ENCODE measurements at regions not wholly inside any gene's neighbourhood (a gene's known extent, or its start where the extent isn't known, plus 50 kb on each side); places are given as distances from the start of the nearest gene placed in this dataset.
"Not testable (repeated sequence)": the region's sequence is repeated elsewhere in the genome, so short reads cannot be mapped to it uniquely, and the experiment has no call there.

DNA sequence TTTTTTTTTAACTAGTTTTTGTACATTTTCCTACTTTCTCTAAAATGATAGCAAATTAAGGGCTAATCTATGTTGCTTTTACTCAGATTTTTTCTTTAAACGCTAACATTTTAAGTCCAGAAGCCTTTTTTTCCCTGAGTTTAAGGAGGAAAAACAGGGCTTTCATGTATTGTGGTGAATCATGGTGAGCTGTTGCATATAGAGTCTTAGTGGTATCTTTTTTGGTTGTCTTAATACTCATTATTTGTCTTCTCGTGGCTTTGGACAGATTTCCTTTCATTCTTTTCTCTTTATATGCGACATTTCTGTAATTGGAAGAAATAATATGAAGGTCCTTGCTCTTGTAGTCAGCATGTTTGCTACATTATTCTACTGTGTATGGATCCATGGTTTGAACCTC lies 1015.6 kb downstream of the PLA2G4A start:
- H3K4me2 ChIP-seq (ENCODE audit: low read length): no peak overlapping the region
- TF ChIP-seq EZH2 (IDR thresholded peaks at IDR 0.05; ENCODE audit: borderline replicate concordance, low read length): no peak
- TF ChIP-seq, protein P1, sequence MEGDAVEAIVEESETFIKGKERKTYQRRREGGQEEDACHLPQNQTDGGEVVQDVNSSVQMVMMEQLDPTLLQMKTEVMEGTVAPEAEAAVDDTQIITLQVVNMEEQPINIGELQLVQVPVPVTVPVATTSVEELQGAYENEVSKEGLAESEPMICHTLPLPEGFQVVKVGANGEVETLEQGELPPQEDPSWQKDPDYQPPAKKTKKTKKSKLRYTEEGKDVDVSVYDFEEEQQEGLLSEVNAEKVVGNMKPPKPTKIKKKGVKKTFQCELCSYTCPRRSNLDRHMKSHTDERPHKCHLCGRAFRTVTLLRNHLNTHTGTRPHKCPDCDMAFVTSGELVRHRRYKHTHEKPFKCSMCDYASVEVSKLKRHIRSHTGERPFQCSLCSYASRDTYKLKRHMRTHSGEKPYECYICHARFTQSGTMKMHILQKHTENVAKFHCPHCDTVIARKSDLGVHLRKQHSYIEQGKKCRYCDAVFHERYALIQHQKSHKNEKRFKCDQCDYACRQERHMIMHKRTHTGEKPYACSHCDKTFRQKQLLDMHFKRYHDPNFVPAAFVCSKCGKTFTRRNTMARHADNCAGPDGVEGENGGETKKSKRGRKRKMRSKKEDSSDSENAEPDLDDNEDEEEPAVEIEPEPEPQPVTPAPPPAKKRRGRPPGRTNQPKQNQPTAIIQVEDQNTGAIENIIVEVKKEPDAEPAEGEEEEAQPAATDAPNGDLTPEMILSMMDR (IDR thresholded peaks at IDR 0.05; ENCODE audit: low read length): no peak
- no peaks in the 10 kb centered on the region for H3K36me3 ChIP-seq (ENCODE audit: insufficient read depth, low read length)
- no peaks in the 10 kb centered on the region for H3K27me3 ChIP-seq (ENCODE audit: insufficient read depth, low read length)
- H3K9me2 ChIP-seq (ENCODE audit: low read depth, low read length): no peaks in the 10 kb centered on the region
- no peaks in the 10 kb centered on the region for H4K20me1 ChIP-seq (ENCODE audit: insufficient read depth, low read length)
- no peak overlapping the region for H3K9ac ChIP-seq (ENCODE audit: low read length)
- H3K4me3 ChIP-seq (ENCODE audit: low read depth, low read length, poor library complexity, severe bottlenecking): no peak overlapping the region
- H3K9me3 ChIP-seq (ENCODE audit: low read length): no peaks in the 10 kb centered on the region
- H3K79me2 ChIP-seq (ENCODE audit: insufficient read depth, low read length): no peaks in the 10 kb centered on the region
- no peaks in the 10 kb centered on the region for H3K4me1 ChIP-seq (ENCODE audit: insufficient read depth, low read length, severe bottlenecking)
- H3F3A ChIP-seq (ENCODE audit: insufficient read depth, low read length): no peaks in the 10 kb centered on the region
- no peak overlapping the region for H2AFZ ChIP-seq (ENCODE audit: low read length)
- H3K27ac ChIP-seq (ENCODE audit: low read depth, low read length, poor library complexity, severe bottlenecking): no peak overlapping the region

DNA sequence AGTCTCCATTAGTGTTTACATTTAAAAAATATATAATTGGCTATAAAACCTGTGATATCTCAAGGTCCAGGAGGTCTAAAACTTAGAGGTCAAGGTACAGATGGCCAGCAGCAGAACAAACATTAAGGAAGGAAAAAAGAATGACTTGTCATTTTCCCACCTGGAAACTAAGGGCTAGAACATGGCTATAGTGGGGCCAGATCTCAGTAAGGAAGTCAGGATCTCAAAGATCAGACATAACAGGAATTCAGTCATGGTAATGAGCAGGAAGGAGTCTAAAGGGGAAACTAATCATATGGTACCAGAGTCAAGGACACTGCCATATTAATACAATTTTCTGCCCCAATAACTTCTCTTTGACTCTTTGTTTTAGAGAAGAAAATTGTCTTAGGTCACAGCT lies 1018.8 kb downstream of the PLA2G4A start:
- TF ChIP-seq EZH2 (IDR thresholded peaks at IDR 0.05; ENCODE audit: borderline replicate concordance, low read length): no peak
- TF ChIP-seq, protein P1 (IDR thresholded peaks at IDR 0.05; ENCODE audit: low read length): no peak
- no peak overlapping the region for H3K4me3 ChIP-seq (ENCODE audit: low read depth, low read length, poor library complexity, severe bottlenecking)

DNA sequence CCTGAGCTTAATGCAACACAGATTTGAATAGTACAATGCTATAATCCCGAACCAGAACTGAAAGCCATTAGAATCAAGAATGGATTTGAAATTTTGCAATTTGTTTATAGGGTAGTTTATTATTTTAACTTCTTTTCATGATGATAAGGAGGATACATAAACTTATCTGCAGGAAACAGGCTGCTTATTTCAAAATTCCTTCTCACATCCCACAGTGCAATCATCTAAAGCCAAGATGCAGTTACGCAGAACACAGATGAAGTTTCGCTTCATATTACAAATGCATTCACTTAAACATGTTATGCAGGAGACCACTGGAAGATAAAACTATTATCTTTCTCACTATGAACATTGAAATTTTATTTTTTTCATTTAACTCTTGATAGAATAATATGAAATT lies 1019.6 kb downstream of the PLA2G4A start:
- Histone ChIP-seq H3K9me3 (ENCODE audit: low read length) (no peaks in the 10 kb centered on the region), H3K79me2 (ENCODE audit: insufficient read depth, low read length) (no peaks in the 10 kb centered on the region), H3K27me3 (ENCODE audit: insufficient read depth, low read length) (no peaks in the 10 kb centered on the region), H3K27ac (ENCODE audit: low read depth, low read length, poor library complexity, severe bottlenecking) (no peak overlapping the region), H3K4me2 (ENCODE audit: low read length) (no peak overlapping the region), H3K9me2 (ENCODE audit: low read depth, low read length) (no peaks in the 10 kb centered on the region), H3K36me3 (ENCODE audit: insufficient read depth, low read length) (no peaks in the 10 kb centered on the region), H3K4me1 (ENCODE audit: insufficient read depth, low read length, severe bottlenecking) (no peaks in the 10 kb centered on the region), H3K4me3 (ENCODE audit: low read depth, low read length, poor library complexity, severe bottlenecking) (no peak overlapping the region), H3F3A (ENCODE audit: insufficient read depth, low read length) (no peaks in the 10 kb centered on the region), H4K20me1 (ENCODE audit: insufficient read depth, low read length) (no peaks in the 10 kb centered on the region), H2AFZ (ENCODE audit: low read length) (no peak overlapping the region), H3K9ac (ENCODE audit: low read length) (no peak overlapping the region)
- TF ChIP-seq EZH2 (IDR thresholded peaks at IDR 0.05; ENCODE audit: borderline replicate concordance, low read length): no peak

More for the DNA sequence above, 1018.8 kb downstream of the PLA2G4A start:
- no peaks in the 10 kb centered on the region for H3K9me2 ChIP-seq (ENCODE audit: low read depth, low read length)
- H3K4me2 ChIP-seq (ENCODE audit: low read length): no peak overlapping the region
- H3K79me2 ChIP-seq (ENCODE audit: insufficient read depth, low read length): no peaks in the 10 kb centered on the region
- H3K27ac ChIP-seq (ENCODE audit: low read depth, low read length, poor library complexity, severe bottlenecking): no peak overlapping the region
- H3K27me3 ChIP-seq (ENCODE audit: insufficient read depth, low read length): no peaks in the 10 kb centered on the region
- no peaks in the 10 kb centered on the region for H3K9me3 ChIP-seq (ENCODE audit: low read length)
- H4K20me1 ChIP-seq (ENCODE audit: insufficient read depth, low read length): no peaks in the 10 kb centered on the region
- no peaks in the 10 kb centered on the region for H3K36me3 ChIP-seq (ENCODE audit: insufficient read depth, low read length)
- H3K9ac ChIP-seq (ENCODE audit: low read length): no peak overlapping the region
- H2AFZ ChIP-seq (ENCODE audit: low read length): no peak overlapping the region
- H3K4me1 ChIP-seq (ENCODE audit: insufficient read depth, low read length, severe bottlenecking): no peaks in the 10 kb centered on the region
- H3F3A ChIP-seq (ENCODE audit: insufficient read depth, low read length): no peaks in the 10 kb centered on the region

DNA sequence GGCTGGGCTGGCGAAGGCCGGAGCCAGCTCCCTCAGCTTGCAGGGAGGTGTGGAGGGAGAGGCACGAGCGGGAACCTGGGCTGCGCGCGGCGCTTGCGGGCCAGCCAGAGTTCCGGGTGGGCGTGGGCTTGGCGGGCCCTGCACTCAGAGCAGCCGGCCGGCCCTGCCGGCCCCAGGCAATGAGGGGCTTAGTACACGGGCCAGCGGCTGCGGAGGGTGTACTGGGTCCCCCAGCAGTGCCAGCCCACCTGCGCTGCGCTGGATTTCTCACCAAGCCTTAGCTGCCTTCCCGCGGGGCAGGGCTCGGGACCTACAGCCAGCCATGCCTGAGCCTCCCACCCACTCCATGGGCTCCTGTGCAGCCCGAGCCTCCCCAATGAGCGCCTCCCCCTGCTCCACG lies 1021.4 kb downstream of the PLA2G4A start:
- H2AFZ ChIP-seq (ENCODE audit: low read length); H3K4me1 ChIP-seq (ENCODE audit: insufficient read depth, low read length, severe bottlenecking); H4K20me1 ChIP-seq (ENCODE audit: insufficient read depth, low read length); H3K4me3 ChIP-seq (ENCODE audit: low read depth, low read length, poor library complexity, severe bottlenecking); H3K79me2 ChIP-seq (ENCODE audit: insufficient read depth, low read length); H3K9me2 ChIP-seq (ENCODE audit: low read depth, low read length); H3F3A ChIP-seq (ENCODE audit: insufficient read depth, low read length); H3K4me2 ChIP-seq (ENCODE audit: low read length); H3K27ac ChIP-seq (ENCODE audit: low read depth, low read length, poor library complexity, severe bottlenecking); H3K9me3 ChIP-seq (ENCODE audit: low read length); H3K27me3 ChIP-seq (ENCODE audit: insufficient read depth, low read length); H3K36me3 ChIP-seq (ENCODE audit: insufficient read depth, low read length); H3K9ac ChIP-seq (ENCODE audit: low read length): not testable (repeated sequence)
